Heart left ventricle (tissue), 13 donors: ENCODE measurements at regions not wholly inside any gene's neighbourhood (a gene's known extent, or its start where the extent isn't known, plus 50 kb on each side); places are given as distances from the start of the nearest gene placed in this dataset.

ENCODE experiments used
- CTCF ChIP-seq, 12 donors: fragments of 200-600 bp; sonication (generic) in 4 of 12; IDR thresholded peaks; one replicate each; pipeline versions ENCODE4 v1.5.0 to v1.8.0; 2018 to 2022; ENCODE audit warnings: antibody characterized with exemption in 12 of 12, mild to moderate bottlenecking in 5 of 12
- POLR2A ChIP-seq, 2 donors: fragments of 450-650 bp; IDR thresholded peaks; one replicate each; pipeline ENCODE4 v1.6.1; 2017; ENCODE audit warnings: antibody characterized with exemption in 2 of 2, mild to moderate bottlenecking in 2 of 2, moderate library complexity in 2 of 2
- donor health status: ischemic (EF 13 %, LVEDD 7.1; RV severe dilation, severe dysfunction).
- donor health status: DM: no; HTN: yes; CAD: no.
- donor health status: DM: no; HTN: no; CAD: no.
- donor health status: ischemic (EF 25% LVEDD 6.9; RV normal size, moderate dysfunction).
- donor health status: ischemic (EF 25% LVEDD 5.7; RV mildly dilated, moderate dysfunction).
- donor health status: ischemic (EF 35%, LVEDD 5.7; RV mildly dilated, moderate dysfunction).
- donor health status: nonischemic (EF 11% LVEDD 7.7; RV severe dilation, severe dysfunction).
- donor health status: DM: yes; HTN: yes; CAD: no.
- donor health status: PGD.
- donor health status: ischemic (EF 29% LVEDD 5.4; RV normal size, mild dysfunction).
- donor health status: nonischemic (EF 23%, LVEDD 6.1; RV moderate dilation, normal function).

GRCh38 chr2:14867853-14868252, 235.3 kb downstream of the LRATD1 start:
- no peak for TF ChIP-seq CTCF (IDR thresholded peaks at IDR 0.05)
- no peak for TF ChIP-seq POLR2A (IDR thresholded peaks at IDR 0.05)
